GM23248 (cell line): ENCODE measurements at regions not wholly inside any gene's neighbourhood (a gene's known extent, or its start where the extent isn't known, plus 50 kb on each side); places are given as distances from the start of the nearest gene placed in this dataset.
A peak's percentile ranks its signal among the peaks of the same experiment; 100 is the strongest.
"Not testable (repeated sequence)": the region's sequence is repeated elsewhere in the genome, so short reads cannot be mapped to it uniquely, and the experiment has no call there.

Experiments used
- DNase-seq: peaks from one replicate; pipeline ENCODE4 v3.0.0-alpha.2; 2015
- H2AFZ ChIP-seq: fragments of 200-600 bp; sonication (generic); 2 replicates; pipeline ENCODE4 v1.6.1; 2016; ENCODE audit warnings: antibody characterized with exemption
- H3F3A ChIP-seq: fragments of 200-600 bp; sonication (generic); 2 replicates; pipeline ENCODE4 v1.6.1; 2016; ENCODE audit warnings: mild to moderate bottlenecking, antibody characterized with exemption, mixed run types; ENCODE audit not compliant: insufficient read depth
- H3K27ac ChIP-seq: fragments of 200-600 bp; sonication (generic); 2 replicates; pipeline ENCODE4 v1.5.1; 2016; ENCODE audit warnings: mild to moderate bottlenecking
- H3K27me3 ChIP-seq: fragments of 200-600 bp; sonication (generic); replicated peaks from 2 replicates; pipeline ENCODE4 v1.6.1; 2016; ENCODE audit warnings: mild to moderate bottlenecking; ENCODE audit not compliant: insufficient read depth
- H3K36me3 ChIP-seq: fragments of 200-600 bp; sonication (generic); 2 replicates; pipeline ENCODE4 v1.6.1; 2016; ENCODE audit warnings: low read depth, mild to moderate bottlenecking
- H3K4me1 ChIP-seq: fragments of 200-600 bp; sonication (generic); 2 replicates; pipeline ENCODE4 v1.6.1; 2016; ENCODE audit warnings: mild to moderate bottlenecking; ENCODE audit not compliant: insufficient read depth
- H3K4me2 ChIP-seq: fragments of 200-600 bp; sonication (generic); one replicate; pipeline ENCODE4 v1.6.1; 2016; ENCODE audit warnings: mild to moderate bottlenecking; ENCODE audit not compliant: unreplicated experiment
- H3K4me3 ChIP-seq: fragments of 200-600 bp; sonication (generic); 2 replicates; pipeline ENCODE4 v1.5.1; 2016; ENCODE audit warnings: mild to moderate bottlenecking
- H3K79me2 ChIP-seq: fragments of 200-600 bp; sonication (generic); 2 replicates; pipeline ENCODE4 v1.6.1; 2016; ENCODE audit warnings: mild to moderate bottlenecking; ENCODE audit not compliant: insufficient read depth
- H3K9ac ChIP-seq: fragments of 200-600 bp; sonication (generic); 2 replicates; pipeline ENCODE4 v1.6.1; 2016; ENCODE audit warnings: mild to moderate bottlenecking
- H3K9me2 ChIP-seq: fragments of 200-600 bp; sonication (generic); 2 replicates; pipeline ENCODE4 v1.6.1; 2016; ENCODE audit warnings: mixed run types, mild to moderate bottlenecking, moderate library complexity; ENCODE audit not compliant: insufficient read depth
- H3K9me3 ChIP-seq: fragments of 200-600 bp; sonication (generic); one replicate; pipeline ENCODE4 v1.6.1; 2017; ENCODE audit warnings: low read depth
- H4K20me1 ChIP-seq: fragments of 200-600 bp; sonication (generic); 2 replicates; pipeline ENCODE4 v1.6.0; 2016; ENCODE audit not compliant: insufficient read depth
- EZH2 ChIP-seq: fragments of 200-600 bp; sonication (generic); IDR thresholded peaks from 2 replicates; pipeline ENCODE4 v1.6.1; 2018; ENCODE audit warnings: antibody characterized with exemption, mild to moderate bottlenecking; ENCODE audit not compliant: insufficient read depth, poor library complexity, severe bottlenecking
- EZH2phosphoT487 ChIP-seq: fragments of 200-600 bp; sonication (generic); IDR thresholded peaks from 2 replicates; pipeline ENCODE4 v1.6.1; 2018; ENCODE audit warnings: antibody characterized with exemption, moderate library complexity, mild to moderate bottlenecking, low read depth; ENCODE audit not compliant: insufficient read depth
- WGBS, 2 experiments: methylation state at CpG; one replicate each; pipeline ENCODE4 v1.1.6; 2015 to 2017; ENCODE audit warnings: low lambda C conversion rate in 2 of 2, low coverage in 1 of 2; ENCODE audit errors: missing lambda C conversion rate in 2 of 2; 5-methylcytosine and 5-hydroxymethylcytosine counted together
- in situ Hi-C: fragments of 300-500 bp; cut with MboI; formaldehyde crosslinking; loops from 2 replicates; pipeline ENCODE4 v1.15.0; 2020

- no peaks in the 10 kb centered on the region for H4K20me1 ChIP-seq
- peaks cover 9% of the 10 kb centered on the region for H3K4me1 ChIP-seq
- no peak overlapping the region for H3K4me3 ChIP-seq
- 30 to 66% methylated on average over 1 of the region's 1 CpG for WGBS, 2 experiments
- no peaks in the 10 kb centered on the region for H3K9me2 ChIP-seq
- no peaks in the 10 kb centered on the region for H3K36me3 ChIP-seq
- H3K79me2 ChIP-seq, result no peaks in the 10 kb centered on the region
- no peak overlapping the region for H3K9ac ChIP-seq
- no peak overlapping the region for H3K4me2 ChIP-seq
- H3K27ac ChIP-seq, result no peak overlapping the region
- no peaks in the 10 kb centered on the region for H3K9me3 ChIP-seq
- H3F3A ChIP-seq, result peaks cover 6% of the 10 kb centered on the region; the same call in 1 of the 2 replicates
- H3K27me3 ChIP-seq, result peaks cover 38% of the 10 kb centered on the region; the same call in 1 of the 2 replicates
- H2AFZ ChIP-seq, result no peak overlapping the region
- TF ChIP-seq EZH2, result no peak
- DNase-seq, result no peak
- in situ Hi-C loops, result loop anchor here (25.0 kb wide), 1 partner anchor 248 kb away; no protein-coding TSS in a partner anchor
Observed at GRCh38 chr14:34085695-34086094, 134.8 kb upstream of the EGLN3 start.

GRCh38 chr14:34081576-34082136, 130.8 kb upstream of the EGLN3 start:
- no peaks in the 10 kb centered on the region for H3K79me2 ChIP-seq
- in situ Hi-C loops, result loop anchor here (25.0 kb wide), 1 partner anchor 244 kb away; no protein-coding TSS in a partner anchor
- DNase-seq, result peak; percentile 65
- H3F3A ChIP-seq, result peaks cover 6% of the 10 kb centered on the region; the same call in 1 of the 2 replicates
- H3K9ac ChIP-seq, result no peak overlapping the region
- H4K20me1 ChIP-seq, result no peaks in the 10 kb centered on the region
- H3K4me1 ChIP-seq, result peaks cover 9% of the 10 kb centered on the region
- TF ChIP-seq EZH2 (no peak), EZH2phosphoT487 (no peak)
- no peak overlapping the region for H3K27ac ChIP-seq
- H3K4me3 ChIP-seq, result no peak overlapping the region
- H3K4me2 ChIP-seq, result peak overlapping the region; percentile 25
- H3K9me3 ChIP-seq, result no peaks in the 10 kb centered on the region
- H3K27me3 ChIP-seq, result peaks cover 20% of the 10 kb centered on the region
- H3K9me2 ChIP-seq, result no peaks in the 10 kb centered on the region
- WGBS, 2 experiments, result 47 to 53% methylated on average over 6 of the region's 6 CpGs
- no peaks in the 10 kb centered on the region for H3K36me3 ChIP-seq
- H2AFZ ChIP-seq, result no peak overlapping the region

GRCh38 chr14:34081101-34081575, 130.3 kb upstream of the EGLN3 start:
- in situ Hi-C loops, result loop anchor here (25.0 kb wide), 1 partner anchor 244 kb away; no protein-coding TSS in a partner anchor
- 38 to 51% methylated on average over 7 of the region's 7 CpGs for WGBS, 2 experiments

GRCh38 chr14:34079643-34080042, 128.8 kb upstream of the EGLN3 start:
- not testable (repeated sequence) for H3K4me1 ChIP-seq, H3K9me2 ChIP-seq, H3K79me2 ChIP-seq, H3K27ac ChIP-seq, H3K4me3 ChIP-seq, H3K36me3 ChIP-seq, H3K9me3 ChIP-seq, H4K20me1 ChIP-seq, DNase-seq, H3K4me2 ChIP-seq, H2AFZ ChIP-seq, H3K9ac ChIP-seq, H3F3A ChIP-seq
- WGBS, 2 experiments, result 82 to 84% methylated on average over 2 of the region's 4 CpGs
- peaks cover 13% of the 10 kb centered on the region; the same call in 1 of the 2 replicates for H3K27me3 ChIP-seq
- in situ Hi-C loops, result loop anchor here (25.0 kb wide), 1 partner anchor 242 kb away; no protein-coding TSS in a partner anchor

More at GRCh38 chr14:34081101-34081575, 130.3 kb upstream of the EGLN3 start:
- DNase-seq, result peak; percentile 49
- no peak overlapping the region for H3K4me3 ChIP-seq
- H3K4me1 ChIP-seq, result peaks cover 9% of the 10 kb centered on the region
- no peaks in the 10 kb centered on the region for H3K9me3 ChIP-seq
- no peak overlapping the region for H2AFZ ChIP-seq
- no peak overlapping the region for H3K9ac ChIP-seq
- peaks cover 17% of the 10 kb centered on the region for H3K27me3 ChIP-seq
- H3K9me2 ChIP-seq, result no peaks in the 10 kb centered on the region
- no peak overlapping the region for H3K27ac ChIP-seq
- H3K79me2 ChIP-seq, result no peaks in the 10 kb centered on the region
- no peaks in the 10 kb centered on the region for H4K20me1 ChIP-seq
- peaks cover 6% of the 10 kb centered on the region; the same call in 1 of the 2 replicates for H3F3A ChIP-seq
- H3K36me3 ChIP-seq, result no peaks in the 10 kb centered on the region
- no peak overlapping the region for H3K4me2 ChIP-seq
- TF ChIP-seq EZH2 (no peak), EZH2phosphoT487 (no peak)
